ENCODE measurements at regions not wholly inside any gene's neighbourhood (a gene's known extent, or its start where the extent isn't known, plus 50 kb on each side); places are given as distances from the start of the nearest gene placed in this dataset.

- H3K4me3 ChIP-seq = no peak overlapping the region
- intact Hi-C loops (cut with DNase I) = no loop called here
Observed at GRCh38 chr18:79606621-79607331, 72.8 kb upstream of the CTDP1 start.

GRCh38 chr18:79607361-79607952 is 72.1 kb upstream of the CTDP1 start:
- peak in 1 of 2 donors; percentile 6 for DNase-seq

More at GRCh38 chr18:79606621-79607331, 72.8 kb upstream of the CTDP1 start:
- no peak for ATAC-seq
- no peaks in the 10 kb centered on the region for H3K9me3 ChIP-seq
- H3K4me1 ChIP-seq = peaks cover 3 to 32% (median 16%) of the 10 kb centered on the region in 9 donors
- no peak for TF ChIP-seq CTCF (IDR thresholded peaks at IDR 0.05)
- WGBS, 2 donors = 88 to 89% methylated on average over 31 of the region's 31 CpGs
- no peaks in the 10 kb centered on the region for H3K36me3 ChIP-seq
- peaks cover 0 to 5% (median 0%) of the 10 kb centered on the region in 7 donors for H3K27me3 ChIP-seq
- no peak overlapping the region for H3K27ac ChIP-seq
- peak in 1 of 2 donors; percentile 4 for DNase-seq

GRCh38 chr18:79608069-79608468 is 71.5 kb upstream of the CTDP1 start:
- Histone ChIP-seq H3K27me3 (peaks cover 0 to 5% (median 0%) of the 10 kb centered on the region in 7 donors), H3K9me3 (no peaks in the 10 kb centered on the region), H3K27ac (no peak overlapping the region), H3K36me3 (no peaks in the 10 kb centered on the region), H3K4me3 (no peak overlapping the region), H3K4me1 (peaks cover 3 to 21% (median 13%) of the 10 kb centered on the region in 9 donors)
- TF ChIP-seq CTCF (IDR thresholded peaks at IDR 0.05) = no peak
- intact Hi-C loops (cut with DNase I) = no loop called here
- no peak for ATAC-seq
- WGBS, 2 donors = 89 to 93% methylated on average over 9 of the region's 9 CpGs
- no peak for DNase-seq

More at GRCh38 chr18:79607361-79607952, 72.1 kb upstream of the CTDP1 start:
- intact Hi-C loops (cut with DNase I) = no loop called here
- peaks cover 3 to 27% (median 16%) of the 10 kb centered on the region in 9 donors for H3K4me1 ChIP-seq
- TF ChIP-seq CTCF (IDR thresholded peaks at IDR 0.05) = no peak
- H3K27ac ChIP-seq = no peak overlapping the region
- H3K27me3 ChIP-seq = peaks cover 0 to 5% (median 0%) of the 10 kb centered on the region in 7 donors
- H3K4me3 ChIP-seq = no peak overlapping the region
- WGBS, 2 donors = 91 to 93% methylated on average over 25 of the region's 25 CpGs
- H3K36me3 ChIP-seq = no peaks in the 10 kb centered on the region
- H3K9me3 ChIP-seq = no peaks in the 10 kb centered on the region
- ATAC-seq = no peak

GRCh38 chr18:79608535-79608934 is 71.1 kb upstream of the CTDP1 start:
- no peak for TF ChIP-seq CTCF (IDR thresholded peaks at IDR 0.05)

More at GRCh38 chr18:79608535-79608934, 71.1 kb upstream of the CTDP1 start:
- Histone ChIP-seq H3K27ac (no peak overlapping the region), H3K27me3 (peaks cover 0 to 5% (median 0%) of the 10 kb centered on the region in 7 donors), H3K9me3 (no peaks in the 10 kb centered on the region), H3K4me3 (no peak overlapping the region), H3K36me3 (no peaks in the 10 kb centered on the region), H3K4me1 (peaks cover under 1 to 17% (median 11%) of the 10 kb centered on the region in 9 donors)
- ATAC-seq (no peak), DNase-seq (peak in 1 of 2 donors; percentile 8)
- 85 to 89% methylated on average over 18 of the region's 18 CpGs for WGBS, 2 donors
- intact Hi-C loops (cut with DNase I) = no loop called here
